HG02870 (cell line): ENCODE measurements at regions not wholly inside any gene's neighbourhood (a gene's known extent, or its start where the extent isn't known, plus 50 kb on each side); places are given as distances from the start of the nearest gene placed in this dataset.

ENCODE experiments used
- ATAC-seq: cut with Tn5 transposase; IDR thresholded peaks from one replicate; pipeline ENCODE4 v1.9.1; 2021; ENCODE audit warnings: mild to moderate bottlenecking, moderate library complexity; ENCODE audit not compliant: unreplicated experiment

DNA sequence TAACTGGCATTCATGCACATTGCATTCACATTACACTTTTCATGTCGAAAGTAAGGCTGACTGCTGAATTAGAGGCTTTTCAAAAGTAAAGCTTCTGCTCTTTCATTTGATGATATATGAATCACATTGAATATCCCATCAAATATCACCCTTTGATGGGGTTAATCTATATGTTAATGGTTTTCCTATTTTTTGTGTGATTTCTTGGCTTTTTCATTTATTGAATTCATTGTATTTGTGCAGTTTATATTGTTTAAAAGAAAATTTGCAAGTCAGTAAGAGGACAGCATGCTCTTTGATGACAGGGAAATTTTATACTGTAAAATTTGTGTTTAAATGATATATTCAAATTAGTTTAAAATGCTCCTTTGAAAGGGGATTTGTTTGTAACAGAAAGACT lies 344.1 kb downstream of the PCDH10 start:
- no peak for ATAC-seq

DNA sequence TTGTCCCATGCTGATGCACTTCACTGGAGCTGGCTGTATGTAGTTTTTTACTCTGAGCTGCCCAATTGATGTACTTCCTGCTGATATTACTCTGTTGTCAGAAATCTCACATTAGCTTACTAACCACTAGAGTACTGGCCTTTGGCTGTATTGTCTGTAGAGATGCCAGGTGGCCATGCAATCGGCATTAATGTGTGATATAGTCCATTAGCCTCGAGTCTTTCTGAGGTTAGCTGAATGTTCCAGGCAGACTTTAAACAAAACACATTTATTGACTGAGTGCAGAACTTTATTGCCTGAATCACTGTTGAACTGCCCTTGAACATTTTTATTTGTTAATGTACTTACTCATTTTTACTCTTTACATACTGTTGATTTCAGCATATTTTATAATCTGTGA lies 335.2 kb downstream of the PCDH10 start:
- no peak for ATAC-seq

DNA sequence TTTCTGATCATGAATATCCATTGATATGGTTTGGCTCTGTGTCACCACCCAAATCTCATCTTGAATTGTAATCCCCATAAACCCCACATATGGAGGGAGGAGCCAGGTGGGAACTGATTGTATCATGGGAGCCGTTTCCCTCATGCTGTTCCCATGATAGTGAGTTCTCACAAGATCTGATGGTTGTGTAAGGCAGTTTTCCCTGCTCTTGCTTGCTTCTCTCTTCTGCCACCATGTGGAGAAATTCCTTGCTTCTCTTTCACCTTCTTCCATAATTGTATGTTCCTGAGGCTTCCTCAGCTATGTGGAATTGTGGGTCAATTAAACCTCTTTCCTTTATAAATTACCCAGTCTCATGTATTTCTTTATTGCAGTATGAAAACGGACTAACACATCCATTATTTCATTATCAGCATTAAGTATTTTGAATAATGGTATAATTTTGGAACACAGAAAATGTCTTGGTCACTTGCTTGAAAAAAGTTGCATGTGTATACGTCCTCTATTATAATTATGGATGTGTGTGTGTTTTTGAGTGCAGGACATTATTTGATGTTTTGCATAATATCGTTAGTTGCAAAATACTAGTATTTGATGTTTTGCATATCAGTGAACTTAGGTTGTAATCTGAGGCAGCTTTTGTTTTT lies 334.6 kb downstream of the PCDH10 start:
- ATAC-seq: no peak

DNA sequence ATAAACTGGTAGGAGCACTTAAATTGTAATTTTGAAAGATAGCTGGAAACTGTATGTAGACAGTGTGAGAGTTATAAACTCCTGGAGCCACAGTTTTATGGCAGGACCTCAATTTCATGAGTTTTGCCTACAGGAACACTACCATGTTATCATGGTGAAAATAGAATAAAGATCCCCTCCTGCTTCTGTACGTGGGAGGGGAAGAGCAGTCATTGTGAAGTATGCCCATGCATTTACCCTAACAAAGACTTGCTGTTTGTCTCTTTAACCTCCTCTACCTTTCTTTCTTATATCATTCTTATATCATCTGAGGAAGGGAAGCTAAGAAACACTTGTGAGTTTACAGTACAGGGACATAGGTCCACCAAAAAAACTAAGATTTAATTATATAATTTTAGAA lies 327.0 kb downstream of the PCDH10 start:
- no peak for ATAC-seq

DNA sequence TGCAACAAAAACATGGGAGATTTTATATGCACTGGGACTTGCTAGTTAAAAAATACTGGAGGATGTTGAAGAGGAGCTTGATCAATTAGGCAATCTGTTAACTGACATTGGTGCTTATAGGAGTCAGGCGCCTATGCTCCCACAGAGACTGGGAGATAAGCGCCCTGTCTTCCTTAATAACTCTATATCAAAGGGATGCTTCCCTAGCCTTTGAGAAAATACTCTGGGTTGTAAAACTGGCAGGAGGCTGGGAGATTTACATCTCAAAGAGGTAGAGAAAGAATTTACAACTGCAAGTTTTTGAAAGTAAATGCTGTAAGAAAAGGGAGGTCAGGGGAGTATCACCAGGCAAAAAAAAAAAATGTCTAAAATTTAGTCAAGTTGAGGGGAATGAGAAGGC lies 325.4 kb downstream of the PCDH10 start:
- no peak for ATAC-seq

DNA sequence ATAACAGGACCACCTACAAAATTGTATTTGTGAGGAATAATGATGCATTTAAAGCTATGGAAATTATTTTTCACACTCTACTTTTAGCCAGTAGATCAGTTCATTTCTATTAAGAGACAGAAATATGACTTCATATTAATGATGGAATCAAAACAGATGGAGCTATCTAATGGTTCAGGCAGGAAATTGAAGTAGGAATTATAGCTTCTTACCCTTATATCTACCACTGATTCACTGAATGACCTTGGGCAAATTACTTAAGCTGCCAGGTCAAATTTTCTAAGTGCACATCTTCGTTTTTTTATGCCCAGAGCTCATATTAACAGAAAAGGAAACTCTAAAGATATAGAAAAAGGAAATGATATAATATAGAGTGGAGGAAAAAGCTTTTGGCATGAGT lies 323.1 kb downstream of the PCDH10 start:
- no peak for ATAC-seq

DNA sequence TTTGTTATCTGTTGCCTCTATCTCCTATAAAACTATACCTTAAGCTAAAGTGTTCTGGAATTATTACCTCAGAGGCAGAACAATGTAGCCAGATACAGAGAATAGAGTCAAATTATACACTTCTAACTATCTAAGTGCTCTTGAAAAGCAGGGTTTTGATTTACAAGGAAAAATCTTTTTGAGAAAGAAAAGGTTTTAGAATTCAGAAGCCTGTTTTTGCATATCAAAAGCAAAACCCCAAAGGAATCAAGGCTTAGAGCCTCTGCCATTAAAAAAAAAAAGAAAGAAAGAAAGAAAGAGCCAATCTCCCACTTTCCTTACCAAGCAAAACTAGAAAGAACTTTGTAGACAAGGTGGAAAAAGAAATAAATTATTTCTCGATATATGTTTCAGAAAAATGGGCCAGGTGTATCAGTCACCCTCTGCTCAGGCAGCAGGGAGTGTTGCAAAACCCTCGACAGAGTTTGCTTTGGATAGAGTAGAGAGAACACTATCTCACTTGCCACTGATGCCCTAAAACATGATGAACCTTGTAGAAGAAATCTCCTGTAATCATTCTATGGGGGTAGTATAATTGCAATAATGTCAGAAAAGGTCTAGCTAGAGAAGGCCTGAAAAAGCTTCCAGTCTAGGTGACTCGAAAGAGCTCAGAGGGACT lies 318.3 kb downstream of the PCDH10 start:
- ATAC-seq: no peak

DNA sequence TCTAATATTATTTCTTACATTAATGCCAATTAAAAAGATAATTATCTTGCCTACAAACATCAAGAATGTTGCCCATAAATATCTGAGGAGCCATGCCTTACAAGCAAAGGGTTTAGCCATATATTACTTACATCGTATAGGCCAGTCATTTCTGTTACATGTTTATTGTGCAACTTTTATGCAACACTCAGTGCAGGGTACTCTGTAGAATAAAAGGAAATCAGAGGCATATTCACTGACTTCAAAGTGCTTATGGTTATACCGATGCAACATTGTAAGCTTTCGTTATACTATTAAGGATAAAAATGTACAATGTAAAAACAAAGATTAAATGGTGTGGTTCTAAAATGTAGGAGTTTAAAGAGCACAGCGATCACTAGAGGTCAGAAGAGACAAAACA lies 315.9 kb downstream of the PCDH10 start:
- no peak for ATAC-seq

DNA sequence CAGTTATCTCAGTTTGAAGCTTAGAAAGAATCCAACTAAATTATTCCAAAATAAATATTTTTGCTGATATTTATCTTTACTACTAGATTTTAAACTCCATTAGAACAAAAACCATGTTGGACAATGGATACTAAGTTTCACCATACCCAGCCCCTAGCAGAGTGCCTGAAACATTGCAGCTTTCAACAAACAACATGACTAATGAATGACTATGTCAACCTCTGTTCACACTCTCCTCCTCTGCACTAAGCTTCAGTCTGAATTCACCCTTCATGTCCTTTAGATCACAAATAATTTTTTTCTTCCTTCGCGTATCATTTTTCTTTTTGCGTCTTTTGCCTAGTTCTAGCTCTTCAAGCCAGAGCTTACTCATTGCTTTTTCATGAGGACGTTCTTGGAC lies 315.2 kb downstream of the PCDH10 start:
- no peak for ATAC-seq

DNA sequence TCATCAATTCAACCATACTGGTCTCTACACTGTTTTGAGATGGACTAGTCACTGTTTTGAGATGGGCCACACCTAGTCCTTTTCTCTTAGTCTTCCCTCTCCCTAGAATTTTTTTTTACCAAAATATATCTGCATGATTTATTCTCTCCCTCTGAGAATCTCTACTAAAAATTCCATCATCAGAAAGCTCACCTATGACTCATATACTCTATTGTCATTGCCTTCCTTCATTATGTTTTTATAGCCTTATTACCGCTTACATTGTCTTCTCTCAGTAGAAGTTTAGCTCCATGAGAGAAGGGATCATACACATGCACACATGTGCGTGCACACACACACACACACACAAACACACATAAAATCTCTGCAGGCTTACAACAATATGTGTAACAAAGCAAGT lies 303.6 kb downstream of the PCDH10 start:
- ATAC-seq: no peak

DNA sequence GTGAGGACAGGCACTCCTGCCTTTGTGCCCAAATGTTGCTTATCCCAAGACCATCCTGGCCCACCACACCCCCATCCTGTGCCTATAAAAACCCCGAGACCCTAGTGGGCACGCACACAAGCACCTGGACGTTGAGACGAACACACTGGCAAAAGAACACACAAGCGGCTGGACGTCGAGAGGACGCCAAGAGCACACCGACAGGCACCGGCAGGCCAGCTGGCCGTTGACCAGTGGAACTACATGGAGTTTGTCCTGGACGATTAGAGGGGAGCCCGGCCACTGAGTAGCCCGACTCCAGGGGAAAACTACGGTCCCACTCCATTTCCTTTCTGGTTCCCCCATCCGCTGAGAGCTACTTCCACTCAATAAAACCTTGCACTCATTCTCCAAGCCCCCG lies 301.7 kb downstream of the PCDH10 start:
- ATAC-seq: no peak

DNA sequence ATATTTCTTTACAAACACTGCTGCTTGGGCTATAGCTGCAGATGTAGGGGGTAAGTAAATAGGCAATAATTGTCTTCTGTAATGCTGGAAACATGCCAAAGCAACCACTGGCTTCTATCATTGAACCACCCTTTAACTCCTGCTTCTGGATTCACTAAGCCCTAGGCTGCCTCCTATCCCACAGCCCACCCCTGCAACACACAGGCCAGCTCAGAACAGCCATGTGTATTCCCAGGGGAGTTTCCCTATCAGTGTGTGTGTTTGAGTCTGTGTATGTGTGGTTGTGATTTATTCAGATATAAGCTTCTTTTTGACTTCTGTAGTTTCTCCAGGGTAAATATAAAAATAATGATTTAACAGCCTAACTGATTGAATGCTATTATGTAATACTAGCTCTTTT lies 291.3 kb downstream of the PCDH10 start:
- ATAC-seq: no peak

DNA sequence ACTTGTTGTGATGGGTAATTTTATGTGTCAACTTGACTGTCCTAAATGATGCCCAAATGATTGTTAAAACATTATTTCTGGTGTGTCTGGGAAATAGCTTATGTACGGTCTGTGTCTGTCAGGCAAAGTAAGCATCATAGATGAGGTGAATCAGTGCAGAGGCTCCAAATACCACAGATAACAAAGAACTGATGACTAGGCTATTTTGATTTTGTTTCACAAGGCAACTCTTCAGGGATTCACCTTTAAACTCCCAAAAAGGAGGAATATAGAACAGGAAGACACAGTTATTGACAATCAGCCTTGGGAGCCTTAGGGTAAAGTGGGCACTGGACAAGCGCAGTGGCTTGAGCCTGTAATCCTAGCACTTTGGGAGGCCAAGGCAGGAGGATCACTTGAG lies 290.7 kb downstream of the PCDH10 start:
- no peak for ATAC-seq

DNA sequence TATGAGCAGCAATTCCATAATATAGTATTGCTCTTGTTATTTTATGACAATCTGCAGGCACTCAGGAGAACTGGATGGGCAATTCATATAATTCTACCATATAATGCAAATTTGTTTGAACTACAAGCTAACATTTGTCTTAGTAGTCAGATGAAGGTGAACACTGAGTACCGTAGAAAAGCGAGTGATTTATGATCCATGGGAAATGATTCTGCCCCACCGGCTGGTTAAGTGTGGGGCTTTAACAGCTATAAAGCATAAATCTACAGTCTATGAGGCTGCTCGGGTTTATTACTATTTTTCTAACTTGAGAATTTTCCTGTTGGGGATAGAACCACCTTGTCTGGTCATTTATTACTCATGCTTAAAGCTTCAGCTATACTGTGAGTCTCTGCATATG lies 275.5 kb downstream of the PCDH10 start:
- ATAC-seq: no peak

DNA sequence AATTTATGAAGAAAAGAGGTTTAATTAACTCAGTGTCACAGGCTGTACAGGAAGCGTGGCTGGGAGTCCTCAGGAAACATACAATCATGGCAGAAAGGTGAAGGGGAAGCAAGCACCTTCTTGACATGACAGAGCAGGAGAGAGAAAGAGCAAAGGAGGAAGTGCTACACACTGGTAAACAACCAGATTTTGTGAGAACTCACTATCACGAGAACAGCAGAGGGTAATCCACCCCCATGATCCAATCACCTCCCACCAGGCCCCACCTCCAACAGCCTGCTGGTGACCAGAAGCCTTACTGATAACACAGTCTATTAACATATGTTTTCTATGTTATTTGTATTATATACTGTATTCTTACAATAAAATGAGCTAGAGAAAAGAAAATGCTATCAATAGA lies 254.8 kb downstream of the PCDH10 start:
- no peak for ATAC-seq

DNA sequence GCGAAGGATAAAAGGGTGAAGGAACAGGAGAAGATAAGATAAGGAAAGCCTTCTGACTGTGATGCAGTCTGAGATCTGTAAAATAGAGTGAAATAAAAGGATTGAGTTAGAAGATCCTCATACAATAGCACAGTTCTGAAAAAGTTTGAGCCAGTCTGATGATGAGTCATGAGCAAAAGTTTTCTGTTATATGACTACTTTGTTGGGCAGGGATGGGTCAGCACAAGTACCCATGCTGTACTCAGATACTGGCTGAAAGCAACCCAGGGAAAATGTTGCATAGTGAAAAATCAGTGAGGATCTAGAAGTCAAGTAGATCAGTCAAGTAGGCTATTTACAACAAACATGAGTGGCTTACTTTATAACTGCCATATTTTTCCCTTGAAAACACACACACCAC lies 253.5 kb downstream of the PCDH10 start:
- ATAC-seq: no peak

DNA sequence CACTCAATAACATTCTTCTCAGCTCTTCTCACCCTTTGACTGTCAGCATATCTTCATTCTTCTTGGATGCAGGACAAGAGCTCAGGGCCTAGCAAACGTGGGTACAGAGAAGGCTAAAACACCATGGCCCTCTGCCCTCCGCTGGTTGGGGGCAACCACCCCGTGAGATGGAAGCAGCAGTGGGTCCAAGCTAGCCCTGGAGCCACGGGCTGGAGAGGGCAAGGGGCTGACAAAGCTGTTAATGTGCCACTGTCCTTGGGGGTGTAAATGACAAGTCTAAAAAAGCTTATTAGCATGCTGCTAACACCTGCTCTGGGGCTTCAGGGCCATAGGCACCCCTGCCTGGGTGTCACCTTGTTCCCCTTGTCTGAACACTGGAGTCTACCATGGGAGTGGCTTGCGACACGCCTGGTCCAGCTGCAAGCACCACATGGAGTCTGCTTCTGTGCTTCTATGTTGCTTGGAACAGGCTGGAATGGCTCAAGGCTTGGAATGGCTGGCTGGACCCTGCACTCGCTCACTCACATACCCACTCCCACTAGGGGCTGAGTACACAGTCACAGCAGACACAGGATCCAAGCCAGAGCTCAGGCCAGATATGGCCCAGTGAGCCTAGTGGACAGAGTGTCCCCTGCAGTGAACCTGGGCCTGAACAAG lies 246.0 kb downstream of the PCDH10 start:
- no peak for ATAC-seq

DNA sequence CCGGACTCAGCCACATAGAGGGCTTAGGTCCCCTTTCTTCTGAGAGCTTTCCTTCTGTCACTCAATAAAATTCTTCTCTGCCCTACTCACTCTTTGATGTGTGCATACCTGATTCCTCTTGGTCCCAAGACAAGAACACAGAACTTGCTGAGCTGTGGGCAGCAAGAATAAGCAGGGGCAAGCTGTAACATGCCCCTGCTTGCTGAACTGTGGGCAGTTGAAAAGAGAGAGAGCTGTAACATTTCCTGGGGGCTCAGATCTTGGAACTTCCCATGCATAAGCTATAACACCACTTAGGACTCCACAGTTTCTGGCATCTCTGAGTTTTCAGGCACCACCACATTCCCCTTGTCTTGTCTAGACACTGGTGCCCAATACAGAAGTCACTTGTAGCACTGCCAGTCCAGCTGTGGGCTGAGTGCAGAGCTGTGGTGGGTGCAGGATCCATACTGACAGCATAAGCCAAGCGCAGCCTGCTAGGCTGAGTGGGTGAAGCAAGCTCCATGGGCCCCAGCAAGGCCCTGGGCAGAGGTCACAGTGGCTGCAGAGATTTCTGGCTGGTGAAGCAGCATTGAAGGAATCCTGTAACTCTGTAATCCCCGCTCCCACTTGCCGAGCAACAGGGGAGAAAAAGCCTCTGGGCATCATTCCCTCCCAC lies 241.2 kb downstream of the PCDH10 start:
- no peak for ATAC-seq

DNA sequence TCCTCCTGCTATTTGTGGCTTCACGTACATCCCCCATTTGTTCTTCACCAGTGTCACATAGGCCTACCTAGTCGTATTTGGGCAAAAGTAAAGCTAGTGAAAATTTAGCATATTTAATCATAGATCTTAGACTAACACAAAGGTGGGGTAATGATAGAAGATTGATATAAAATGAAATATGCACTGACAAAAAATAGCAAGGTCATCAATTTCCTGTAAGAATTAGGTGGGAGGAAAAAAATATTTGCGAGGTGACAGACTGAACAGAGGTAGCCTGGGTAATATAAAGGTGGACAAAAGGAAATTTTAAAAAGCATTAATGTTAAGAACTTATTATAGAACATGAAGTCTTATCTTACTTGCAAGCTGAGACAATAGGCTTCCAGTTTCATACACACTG lies 239.9 kb downstream of the PCDH10 start:
- ATAC-seq: no peak

DNA sequence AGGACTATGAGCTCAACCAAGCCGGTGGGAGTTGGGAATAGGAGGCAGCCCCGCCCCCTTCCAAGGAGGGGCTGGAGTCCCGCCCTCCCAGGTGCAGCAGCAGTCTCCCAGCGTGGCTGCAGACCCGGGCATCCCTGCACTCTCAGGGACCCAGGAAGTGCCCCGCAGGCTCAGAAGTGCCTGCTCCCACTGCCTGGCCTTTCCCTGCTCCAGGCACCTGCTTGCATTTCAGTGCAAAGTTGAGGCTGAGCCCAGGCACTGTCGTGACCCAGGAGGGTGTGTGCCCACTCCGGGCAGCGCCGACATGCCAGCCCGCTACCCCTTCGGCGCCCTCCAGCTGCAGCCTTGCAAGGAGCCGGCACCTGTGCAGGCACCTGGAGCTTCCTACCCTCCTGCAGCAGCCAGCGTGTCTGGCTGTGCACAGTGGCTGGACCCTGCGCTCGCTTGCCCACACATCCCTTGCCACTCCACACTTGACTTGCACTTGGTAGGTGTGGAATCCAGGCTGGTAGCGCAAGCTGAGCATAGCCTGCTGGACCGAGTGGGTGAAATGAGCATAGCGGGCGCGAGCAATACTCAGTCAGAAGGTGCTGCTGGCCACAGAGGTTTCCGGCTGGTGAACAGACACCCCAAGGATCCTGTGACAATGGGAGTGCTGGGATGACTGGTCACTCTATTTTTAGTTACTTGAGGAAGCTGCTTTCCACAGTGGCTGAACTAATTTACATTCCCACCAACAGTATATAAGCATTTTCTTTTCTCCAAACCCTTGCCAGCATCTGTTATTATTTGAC lies 236.3 kb downstream of the PCDH10 start:
- ATAC-seq: no peak
